Calu3 (cell line): ENCODE measurements at regions not wholly inside any gene's neighbourhood (a gene's known extent, or its start where the extent isn't known, plus 50 kb on each side); places are given as distances from the start of the nearest gene placed in this dataset.

ENCODE experiments used
- BruUV-seq: library from RNA; stranded (reverse); fragments of 400-500 nt; replicated peaks from 2 replicates; lab custom pipeline; 2021; lab: Mats Ljungman, UMichigan
- CTCF ChIA-PET: fragments of 300-600 bp; sonication (Branson Sonifier 250); formaldehyde crosslinking; loops from one replicate; lab custom pipeline; 2022; ENCODE audit warnings: antibody characterized with exemption; lab: Charles Lee
- DNase-seq: peaks from one replicate; pipeline ENCODE4 v3.0.0; 2022
- H3K27ac Mint-ChIP-seq: one replicate; pipeline ENCODE4 v1.8.0; 2022; ENCODE audit warnings: mixed read lengths; ENCODE audit not compliant: unreplicated experiment
- H3K27me3 Mint-ChIP-seq: one replicate; pipeline ENCODE4 v1.8.0; 2022; ENCODE audit warnings: mixed read lengths; ENCODE audit not compliant: unreplicated experiment
- H3K36me3 Mint-ChIP-seq: one replicate; pipeline ENCODE4 v1.8.0; 2022; ENCODE audit warnings: mild to moderate bottlenecking, moderate library complexity, mixed read lengths; ENCODE audit not compliant: insufficient read depth, unreplicated experiment
- H3K4me1 Mint-ChIP-seq: one replicate; pipeline ENCODE4 v1.8.0; 2022; ENCODE audit warnings: mild to moderate bottlenecking, low read depth, mixed read lengths; ENCODE audit not compliant: unreplicated experiment
- H3K4me3 Mint-ChIP-seq: one replicate; pipeline ENCODE4 v1.8.0; 2022; ENCODE audit warnings: mild to moderate bottlenecking, low read depth, moderate library complexity, mixed read lengths; ENCODE audit not compliant: unreplicated experiment
- H3K9me3 Mint-ChIP-seq: one replicate; pipeline ENCODE4 v1.8.0; 2022; ENCODE audit warnings: low read depth, mixed read lengths; ENCODE audit not compliant: unreplicated experiment
- CTCF ChIP-seq: fragments of 200-600 bp; IDR thresholded peaks from one replicate; pipeline ENCODE4 v1.8.0; 2022; ENCODE audit warnings: antibody characterized with exemption; ENCODE audit not compliant: unreplicated experiment
- intact Hi-C: fragments of 100-400 bp; cut with micrococcal nuclease; formaldehyde crosslinking; loops from one replicate; pipeline ENCODE4 v1.10.0; 2022; ENCODE audit not compliant: unreplicated experiment

GRCh38 chr2:234566622-234567021 lies 69.7 kb upstream of the ARL4C start:
- no peak overlapping the region for H3K27ac Mint-ChIP-seq
- intact Hi-C loops = no loop called here
- BruUV-seq = no TSS peak
- TF ChIP-seq CTCF = no peak
- H3K36me3 Mint-ChIP-seq = no peaks in the 10 kb centered on the region
- H3K4me3 Mint-ChIP-seq = no peak overlapping the region
- no peaks in the 10 kb centered on the region for H3K4me1 Mint-ChIP-seq
- CTCF ChIA-PET = no interaction called here
- no peaks in the 10 kb centered on the region for H3K9me3 Mint-ChIP-seq
- peaks cover 67% of the 10 kb centered on the region for H3K27me3 Mint-ChIP-seq
- no peak for DNase-seq

GRCh38 chr2:234565842-234566619 lies 69.2 kb upstream of the ARL4C start:
- no TSS peak for BruUV-seq
- Mint-ChIP-seq H3K27me3 (peaks cover 67% of the 10 kb centered on the region), H3K4me1 (no peaks in the 10 kb centered on the region), H3K27ac (no peak overlapping the region), H3K9me3 (no peaks in the 10 kb centered on the region), H3K4me3 (no peak overlapping the region), H3K36me3 (no peaks in the 10 kb centered on the region)
- no peak for DNase-seq
- intact Hi-C loops = no loop called here
- CTCF ChIA-PET = no interaction called here
- TF ChIP-seq CTCF = no peak

- CTCF ChIA-PET = interaction anchor here (1.3 kb wide), 1 partner anchor 552 kb away, joined by 4 read pairs; no protein-coding TSS in a partner anchor
- no peak for TF ChIP-seq CTCF
- Mint-ChIP-seq H3K4me3 (no peak overlapping the region), H3K36me3 (no peaks in the 10 kb centered on the region), H3K27ac (no peak overlapping the region), H3K9me3 (no peaks in the 10 kb centered on the region), H3K4me1 (no peaks in the 10 kb centered on the region), H3K27me3 (peaks cover 67% of the 10 kb centered on the region)
- BruUV-seq = no TSS peak
- DNase-seq = no peak
- intact Hi-C loops = no loop called here
Observed at GRCh38 chr2:234565201-234565600, 68.3 kb upstream of the ARL4C start.

- no peak overlapping the region for H3K27ac Mint-ChIP-seq
- TF ChIP-seq CTCF = no peak
- CTCF ChIA-PET = interaction anchor here (1.3 kb wide), 1 partner anchor 552 kb away, joined by 4 read pairs; no protein-coding TSS in a partner anchor
- peaks cover 67% of the 10 kb centered on the region for H3K27me3 Mint-ChIP-seq
- H3K4me1 Mint-ChIP-seq = no peaks in the 10 kb centered on the region
- BruUV-seq = no TSS peak
- H3K36me3 Mint-ChIP-seq = no peaks in the 10 kb centered on the region
- H3K4me3 Mint-ChIP-seq = no peak overlapping the region
- intact Hi-C loops = no loop called here
- no peak for DNase-seq
- no peaks in the 10 kb centered on the region for H3K9me3 Mint-ChIP-seq
Observed at GRCh38 chr2:234564699-234565098, 67.8 kb upstream of the ARL4C start.
